ENCODE measurements at regions not wholly inside any gene's neighbourhood (a gene's known extent, or its start where the extent isn't known, plus 50 kb on each side); places are given as distances from the start of the nearest gene placed in this dataset.

GRCh38 chr12:131385313-131386166 lies 325.4 kb upstream of the SFSWAP start:
- no peak overlapping the region for H2BK5ac ChIP-seq (ENCODE audit: low read depth, low read length)
- no peak overlapping the region for H3K56ac ChIP-seq (replicated peaks; ENCODE audit: insufficient read length, low read depth, low read length)
- no peak overlapping the region for H2BK120ac ChIP-seq (replicated peaks; ENCODE audit: low read depth, low read length)
- POLR2A ChIA-PET (ENCODE audit: partially characterized antibody) = no interaction called here
- FAIRE-seq = no peak
- H3K23me2 ChIP-seq (ENCODE audit: low read depth, low read length) = no peaks in the 10 kb centered on the region
- peak overlapping the region; percentile 19 for H4K91ac ChIP-seq (replicated peaks; ENCODE audit: insufficient read length, low read length)
- DNase-seq (ENCODE audit: low read depth in 1 of 2, low spot score in 2 of 2) = no peak
- peaks cover 0 to 1% (median under 1%) of the 10 kb centered on the region in 4 experiments; a peak in 2 of 7 replicates for H3K27me3 ChIP-seq (replicated peaks in 1 of 4; ENCODE audit: control insufficient read depth in 3 of 4, extremely low read depth in 1 of 4, insufficient read depth in 3 of 4, low read length in 3 of 4)
- peak overlapping the region; percentile 34; the same call in 1 of the 2 replicates for H3K18ac ChIP-seq (ENCODE audit: extremely low read depth, low read length)
- no peak overlapping the region for H3K14ac ChIP-seq (ENCODE audit: insufficient read length)
- peaks cover 0 to 32% (median 9%) of the 10 kb centered on the region in 4 experiments; a peak in 5 of 7 replicates for H3K4me1 ChIP-seq (replicated peaks in 1 of 4; ENCODE audit: control insufficient read depth in 3 of 4, insufficient read depth in 4 of 4, low read length in 3 of 4)
- no peak overlapping the region for H4K5ac ChIP-seq (ENCODE audit: insufficient read length, low read depth, low read length)
- H3K79me1 ChIP-seq (ENCODE audit: low read depth, low read length) = no peaks in the 10 kb centered on the region
- no peaks in the 10 kb centered on the region for H3K79me2 ChIP-seq (ENCODE audit: control insufficient read depth in 1 of 2, insufficient read depth in 2 of 2, low read length in 2 of 2)
- no peak overlapping the region for H2BK15ac ChIP-seq (ENCODE audit: low read length)
- H4K20me1 ChIP-seq (replicated peaks in 1 of 2; ENCODE audit: control insufficient read depth in 1 of 2, insufficient read depth in 2 of 2, low read length in 2 of 2) = peaks cover 0 to 1% of the 10 kb centered on the region in 2 experiments
- no peak overlapping the region for H2BK12ac ChIP-seq (ENCODE audit: low read depth, low read length)
- H3K4ac ChIP-seq (replicated peaks; ENCODE audit: insufficient read length, low read depth, low read length) = no peak overlapping the region
- no peak overlapping the region for H2BK20ac ChIP-seq (ENCODE audit: low read length)
- H3K27ac ChIP-seq (ENCODE audit: low read depth, low read length) = no peak overlapping the region
- no peak overlapping the region for H3K4me2 ChIP-seq (ENCODE audit: insufficient read depth in 1 of 2, low read depth in 2 of 2, low read length in 2 of 2)
- CTCF ChIA-PET (ENCODE audit: partially characterized antibody) = interaction anchor here (0.6 to 1.0 kb wide), 4 partner anchors 8 to 474 kb away, joined by 3 to 4 read pairs (median 3); no protein-coding TSS in a partner anchor
- H3K9ac ChIP-seq (replicated peaks in 1 of 4; ENCODE audit: extremely low read depth in 1 of 4, low read depth in 3 of 4, low read length in 3 of 4) = no peak overlapping the region
- WGBS, 2 experiments (ENCODE audit: extremely low coverage in 1 of 2, insufficient coverage in 1 of 2, insufficient read length in 1 of 2, insufficient replicate concordance in 2 of 2, low coverage in 1 of 2, low lambda C conversion rate in 2 of 2, missing lambda C conversion rate in 1 of 2) = 92% methylated on average over 22 of the region's 26 CpGs; no CpG with 5 or more reads in 1 of the 2 experiments
- no peak overlapping the region for H2AK5ac ChIP-seq (ENCODE audit: low read depth, low read length)
- no peaks in the 10 kb centered on the region for H3K36me3 ChIP-seq (ENCODE audit: control insufficient read depth in 2 of 4, insufficient read depth in 4 of 4, low read length in 3 of 4)
- no peak overlapping the region for H3K4me3 ChIP-seq (ENCODE audit: extremely low read depth in 1 of 4, insufficient read depth in 2 of 4, low read depth in 3 of 4, low read length in 4 of 4)
- no peak overlapping the region; the same call in 1 of the 2 replicates for H4K8ac ChIP-seq (ENCODE audit: extremely low read depth, insufficient read depth, low read length)
- H2AFZ ChIP-seq (ENCODE audit: low read length) = no peak overlapping the region
- H3K9me3 ChIP-seq (ENCODE audit: insufficient read depth in 2 of 2, low read depth in 1 of 2, low read length in 1 of 2) = no peaks in the 10 kb centered on the region
- H3K23ac ChIP-seq (ENCODE audit: insufficient read length) = no peak overlapping the region
- TF ChIP-seq RFX5 (IDR thresholded peaks at IDR 0.05; ENCODE audit: borderline replicate concordance, low read depth, low read length) (no peak), CHD2 (IDR thresholded peaks at IDR 0.05; ENCODE audit: low read length) (no peak), POU5F1 (IDR thresholded peaks at IDR 0.05; ENCODE audit: low read depth, low read length) (no peak), POLR2AphosphoS5 (IDR thresholded peaks at IDR 0.05; ENCODE audit: low read depth, low read length) (no peak), RNF2 (IDR thresholded peaks at IDR 0.05; ENCODE audit: borderline replicate concordance, low read depth, low read length, missing control alignments, poor library complexity, severe bottlenecking) (no peak), HDAC2 (IDR thresholded peaks at IDR 0.05; ENCODE audit: borderline replicate concordance in 1 of 2, low read depth in 2 of 2, low read length in 2 of 2) (no peak), ZNF274 (IDR thresholded peaks at IDR 0.05; ENCODE audit: borderline replicate concordance, extremely low read depth, low read length) (no peak), NANOG (IDR thresholded peaks at IDR 0.05; ENCODE audit: insufficient read depth, low read depth, low read length, poor library complexity, severe bottlenecking) (no peak), RAD21 (IDR thresholded peaks at IDR 0.05 in 1 of 2, conservative IDR thresholded peaks at IDR 0.05 in 1 of 2; ENCODE audit: low read depth in 2 of 2, low read length in 2 of 2) (no peak), KDM1A (IDR thresholded peaks at IDR 0.05; ENCODE audit: borderline replicate concordance, low read length) (no peak)

All from H1 (cell line).